BJ (cell line): ENCODE measurements at regions not wholly inside any gene's neighbourhood (a gene's known extent, or its start where the extent isn't known, plus 50 kb on each side); places are given as distances from the start of the nearest gene placed in this dataset.

Experiments
- CTCF ChIA-PET: fragments of 350-600 bp; formaldehyde crosslinking; extraction: SDS; loops from one replicate; lab custom pipeline; 2021; ENCODE audit warnings: antibody characterized with exemption, inconsistent platforms; lab: Yijun Ruan, JAX
- POLR2A ChIA-PET: fragments of 300-600 bp; sonication (Branson Sonifier 250); formaldehyde crosslinking; extraction: SDS; loops from one replicate; lab custom pipeline; 2021; ENCODE audit warnings: antibody characterized with exemption; lab: Charles Lee
- DNase-seq: peaks from one replicate; pipeline ENCODE4 v3.0.0-alpha.2; 2011; ENCODE audit warnings: low read depth
- H3K27me3 ChIP-seq: 2 replicates; pipeline ENCODE4 v1.6.0; 2011; ENCODE audit warnings: low read length; ENCODE audit not compliant: control insufficient read depth, insufficient read depth
- H3K36me3 ChIP-seq: 2 replicates; pipeline ENCODE4 v1.5.1; 2011; ENCODE audit warnings: low read length; ENCODE audit not compliant: control insufficient read depth, insufficient read depth
- H3K4me3 ChIP-seq: 2 replicates; pipeline ENCODE4 v1.5.1; 2011; ENCODE audit warnings: low read depth, mild to moderate bottlenecking, control low read depth, low read length
- CTCF ChIP-seq: IDR thresholded peaks from 2 replicates; pipeline ENCODE4 v1.5.1; 2011; ENCODE audit warnings: low read depth, mild to moderate bottlenecking, control low read depth, inconsistent platforms, low read length, moderate library complexity; ENCODE audit not compliant: insufficient read depth

GRCh38 chr7:110205899-110206298 is 885.0 kb upstream of the LRRN3 start:
- no peak for TF ChIP-seq CTCF
- Histone ChIP-seq H3K27me3 (no peaks in the 10 kb centered on the region), H3K4me3 (no peak overlapping the region), H3K36me3 (no peaks in the 10 kb centered on the region)
- CTCF ChIA-PET, result interaction anchor here (0.7 to 1.0 kb wide), 2 partner anchors 11 to 38 kb away, joined by 3 read pairs; no protein-coding TSS in a partner anchor
- POLR2A ChIA-PET, result no interaction called here
- DNase-seq, result no peak

- ChIA-PET POLR2A (no interaction called here), CTCF (no interaction called here)
- H3K27me3 ChIP-seq, result no peaks in the 10 kb centered on the region
- TF ChIP-seq CTCF, result no peak
- no peak overlapping the region for H3K4me3 ChIP-seq
- no peaks in the 10 kb centered on the region for H3K36me3 ChIP-seq
- DNase-seq, result no peak
Observed at GRCh38 chr7:110209884-110210283, 881.0 kb upstream of the LRRN3 start.

GRCh38 chr7:110210941-110211608 is 879.9 kb upstream of the LRRN3 start:
- Histone ChIP-seq H3K36me3 (no peaks in the 10 kb centered on the region), H3K27me3 (no peaks in the 10 kb centered on the region), H3K4me3 (no peak overlapping the region)
- POLR2A ChIA-PET, result no interaction called here
- no peak for TF ChIP-seq CTCF
- CTCF ChIA-PET, result no interaction called here
- no peak for DNase-seq

GRCh38 chr7:110224643-110225042 is 866.3 kb upstream of the LRRN3 start:
- no peak for DNase-seq
- ChIA-PET CTCF (no interaction called here), POLR2A (no interaction called here)
- Histone ChIP-seq H3K36me3 (no peaks in the 10 kb centered on the region), H3K27me3 (no peaks in the 10 kb centered on the region), H3K4me3 (no peak overlapping the region)
- no peak for TF ChIP-seq CTCF

GRCh38 chr7:110246118-110246517 is 844.8 kb upstream of the LRRN3 start:
- Histone ChIP-seq H3K27me3 (no peaks in the 10 kb centered on the region), H3K36me3 (no peaks in the 10 kb centered on the region), H3K4me3 (no peak overlapping the region)
- CTCF ChIA-PET, result no interaction called here
- POLR2A ChIA-PET, result no interaction called here
- TF ChIP-seq CTCF, result no peak
- DNase-seq, result no peak
